NCI-H2227 treated with DMSO at 0.1 percent for 48 hours (cell line): ENCODE measurements at regions not wholly inside any gene's neighbourhood (a gene's known extent, or its start where the extent isn't known, plus 50 kb on each side); places are given as distances from the start of the nearest gene placed in this dataset.

ENCODE experiments used
- DNase-seq: peaks from one replicate; lab custom pipeline; 2025; lab: John Stamatoyannopoulos, UW

DNA sequence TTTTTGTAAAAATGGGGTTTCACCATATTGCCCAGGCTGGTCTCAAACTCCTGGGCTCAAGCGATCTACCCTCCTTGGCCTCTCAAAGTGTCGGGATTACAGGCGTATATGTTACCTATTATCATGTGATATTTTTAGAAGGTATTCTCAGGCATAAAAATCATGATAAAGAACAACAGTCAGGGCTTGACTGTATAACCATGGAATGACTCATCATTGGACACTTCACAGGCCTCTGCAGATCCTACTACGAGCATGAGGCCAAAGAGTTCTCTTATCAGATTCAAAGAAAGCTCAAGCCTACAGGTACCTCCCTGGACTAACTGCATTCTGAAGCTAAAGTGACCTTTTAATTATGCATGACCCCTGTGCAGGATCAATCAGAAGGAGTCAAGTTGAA lies 91.7 kb upstream of the PRICKLE2 start:
- DNase-seq = no peak

DNA sequence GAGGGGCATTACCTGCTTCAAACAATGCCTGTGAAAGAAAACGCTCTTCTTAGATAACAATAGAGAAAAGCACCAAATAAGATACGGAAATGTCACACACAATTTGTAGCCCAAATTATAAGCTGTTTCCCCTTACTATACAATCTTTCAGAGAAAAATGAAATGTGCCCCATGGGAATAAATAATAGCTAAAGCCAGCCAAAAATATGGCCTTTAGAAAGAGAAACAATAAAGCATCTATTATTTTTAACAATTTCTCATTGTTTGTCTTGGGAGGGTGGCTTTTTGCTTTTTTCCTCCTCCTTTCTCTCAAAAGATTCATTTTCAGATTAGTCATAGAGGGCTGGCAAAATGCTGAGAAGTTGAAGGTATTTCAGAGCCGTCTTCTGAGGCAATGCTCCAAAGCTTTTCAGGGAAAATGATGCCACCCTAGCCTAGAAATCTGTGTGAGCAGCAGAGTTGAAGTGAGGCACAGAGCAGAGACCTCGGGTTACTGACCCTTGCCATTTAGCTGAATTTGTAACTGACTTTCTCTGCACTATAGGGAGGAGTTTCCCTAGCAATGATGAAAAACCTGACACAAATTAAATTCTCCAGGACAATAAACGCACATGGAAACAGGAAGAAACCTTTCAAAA lies 86.3 kb upstream of the PRICKLE2 start:
- peak; percentile 47 for DNase-seq

DNA sequence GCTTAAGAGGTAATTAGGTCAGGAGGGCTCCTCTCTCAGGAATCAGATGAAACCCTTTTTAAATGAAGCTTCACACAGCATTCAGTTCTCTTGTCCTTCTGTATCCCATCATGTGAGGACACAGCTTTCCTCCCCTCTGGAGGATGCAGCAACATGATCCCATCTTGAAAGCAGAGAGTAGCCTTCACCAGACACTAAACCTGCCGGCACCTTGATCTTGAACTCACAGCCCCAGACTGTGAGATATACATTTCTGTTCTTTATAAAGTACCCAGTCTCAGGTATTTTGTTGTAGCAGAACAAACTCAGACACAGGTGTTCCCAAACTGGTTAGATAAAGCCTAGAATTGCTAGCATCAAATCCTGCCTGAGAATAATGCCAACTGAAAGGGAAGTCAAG lies 83.7 kb upstream of the PRICKLE2 start:
- DNase-seq = no peak

DNA sequence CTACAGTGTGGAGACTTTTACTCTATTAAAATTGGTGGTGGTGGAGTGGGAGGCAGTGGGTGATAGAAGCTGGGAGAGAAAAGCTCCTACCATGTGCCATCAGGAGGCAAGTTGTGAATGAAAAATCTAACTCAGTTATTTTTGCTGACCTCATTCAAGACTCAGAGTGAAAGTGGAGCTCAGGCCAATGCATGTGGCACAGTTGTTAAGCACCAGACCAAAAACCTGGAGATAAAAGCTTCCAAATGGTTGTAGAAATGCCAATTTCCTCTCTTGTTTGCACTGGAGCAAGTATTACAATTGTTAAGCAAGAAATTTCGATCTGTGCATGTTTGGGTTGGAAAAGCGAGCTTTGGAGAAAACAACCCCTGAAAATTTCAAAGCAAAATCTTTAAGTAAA lies 81.5 kb upstream of the PRICKLE2 start:
- DNase-seq = no peak

GRCh38 chr3:64305731-64306130 lies 80.5 kb upstream of the PRICKLE2 start:
- peak; percentile 69 for DNase-seq

- DNase-seq = no peak
Measured at GRCh38 chr3:64304828-64305410, 79.7 kb upstream of the PRICKLE2 start.

GRCh38 chr3:64303881-64304280 lies 78.6 kb upstream of the PRICKLE2 start:
- no peak for DNase-seq

DNA sequence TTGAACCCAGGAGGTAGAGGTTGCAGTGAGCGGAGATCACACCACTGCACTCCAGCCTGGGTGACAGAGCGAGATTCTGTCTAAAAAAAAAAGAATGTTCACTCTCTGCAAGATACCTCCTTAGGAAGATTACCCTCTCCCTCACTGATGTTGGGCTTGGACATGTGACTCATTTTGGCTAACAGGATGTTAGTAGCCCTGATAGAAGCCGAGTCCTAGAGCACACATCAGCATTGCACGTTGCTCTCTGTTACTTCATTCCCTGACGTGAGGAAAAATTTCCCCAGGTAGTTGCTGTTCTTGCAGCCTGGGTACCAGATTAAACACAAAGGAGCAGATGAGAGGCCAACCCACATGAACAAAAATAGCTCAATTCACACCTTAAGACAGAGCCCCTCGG lies 78.1 kb upstream of the PRICKLE2 start:
- no peak for DNase-seq

GRCh38 chr3:64301476-64301875 lies 76.2 kb upstream of the PRICKLE2 start:
- DNase-seq = no peak

GRCh38 chr3:64300790-64301423 lies 75.6 kb upstream of the PRICKLE2 start:
- DNase-seq = no peak

GRCh38 chr3:64299206-64299605 lies 73.9 kb upstream of the PRICKLE2 start:
- no peak for DNase-seq

DNA sequence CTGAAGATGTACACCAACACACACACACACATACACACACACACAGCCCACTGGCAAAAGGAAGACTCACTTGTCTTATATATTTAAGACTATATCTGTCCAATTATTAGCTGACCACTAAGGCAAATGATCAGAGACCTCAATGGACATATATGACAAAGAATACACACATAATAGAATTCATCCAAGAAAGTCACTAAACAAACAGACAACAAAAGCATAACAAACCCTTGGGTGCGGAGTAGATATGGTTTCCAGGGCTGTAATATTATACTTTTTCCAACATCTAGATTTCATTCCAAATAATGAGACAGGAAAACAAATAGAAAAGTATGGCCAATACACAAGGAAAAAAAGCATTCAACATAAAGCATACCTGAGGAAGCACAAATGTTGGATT lies 72.3 kb upstream of the PRICKLE2 start:
- no peak for DNase-seq

GRCh38 chr3:64295594-64295993 lies 70.3 kb upstream of the PRICKLE2 start:
- no peak for DNase-seq

DNA sequence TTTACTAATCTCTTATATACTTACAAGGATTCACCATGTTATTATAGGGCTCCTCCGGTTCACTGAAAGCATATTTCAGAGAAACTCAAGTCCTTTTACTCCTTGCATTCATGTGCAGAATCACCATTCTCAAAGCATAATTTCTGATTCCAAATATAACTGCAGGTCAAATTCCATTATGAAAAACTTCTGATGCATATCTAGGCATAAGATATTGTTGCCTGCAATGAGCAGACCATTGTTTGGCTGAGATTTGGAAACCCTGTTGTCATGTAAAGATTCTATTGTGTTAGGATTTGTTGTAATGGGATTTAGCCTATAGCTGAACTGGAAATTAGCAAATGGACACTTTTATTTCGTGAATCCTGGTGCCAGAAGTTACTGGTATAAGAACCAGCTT lies 69.5 kb upstream of the PRICKLE2 start:
- no peak for DNase-seq

GRCh38 chr3:64293121-64293520 lies 67.9 kb upstream of the PRICKLE2 start:
- DNase-seq = no peak

DNA sequence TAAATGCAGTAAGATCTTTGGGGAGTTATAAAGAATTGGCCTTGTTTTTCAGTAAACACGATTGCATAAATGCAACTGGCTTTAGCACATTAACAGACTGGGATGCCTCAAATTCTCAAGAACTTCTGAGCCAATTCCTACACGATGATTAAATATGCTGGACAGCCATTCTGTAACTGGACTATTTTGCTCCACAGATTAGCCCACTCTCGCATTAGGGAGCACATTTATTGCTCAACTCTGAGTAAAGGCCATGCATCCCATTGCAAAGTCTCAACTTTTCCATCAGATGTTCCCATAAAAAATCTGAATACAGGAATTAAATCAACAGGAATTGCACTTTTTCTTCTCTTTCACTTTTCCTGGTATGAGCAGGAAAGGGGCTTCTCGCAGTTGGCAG lies 66.7 kb upstream of the PRICKLE2 start:
- no peak for DNase-seq

- no peak for DNase-seq
Measured at GRCh38 chr3:64291345-64291744, 66.1 kb upstream of the PRICKLE2 start.

GRCh38 chr3:64290864-64291263 lies 65.6 kb upstream of the PRICKLE2 start:
- DNase-seq = no peak

- no peak for DNase-seq
Measured at GRCh38 chr3:64290161-64290560, 64.9 kb upstream of the PRICKLE2 start.

DNA sequence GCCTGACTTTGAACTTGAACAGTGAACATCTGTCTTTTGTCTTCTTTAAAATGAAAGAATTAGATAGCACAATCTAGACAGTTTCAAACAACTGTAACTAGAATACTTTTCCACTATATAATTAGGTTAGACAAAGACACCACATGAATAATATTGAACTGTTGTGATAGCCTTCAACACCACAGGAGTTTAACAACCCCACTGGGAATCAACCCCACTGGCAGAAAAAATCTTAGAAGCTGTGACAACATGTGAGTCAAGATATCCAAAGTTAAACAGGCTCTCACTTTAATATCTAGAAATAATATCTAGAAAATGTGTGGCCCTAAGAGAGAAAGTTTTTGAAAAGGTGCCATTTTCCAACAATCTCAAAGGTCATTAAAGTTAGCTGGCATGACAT lies 64.4 kb upstream of the PRICKLE2 start:
- DNase-seq = no peak

- DNase-seq = no peak
Measured at GRCh38 chr3:64278625-64279024, 53.4 kb upstream of the PRICKLE2 start.

GRCh38 chr3:64276131-64276530 lies 50.9 kb upstream of the PRICKLE2 start:
- DNase-seq = no peak
